GM23338 (cell line): ENCODE measurements at regions not wholly inside any gene's neighbourhood (a gene's known extent, or its start where the extent isn't known, plus 50 kb on each side); places are given as distances from the start of the nearest gene placed in this dataset.

Experiments
- CREB1 ChIP-seq: fragments of 250-450 bp; sonication (Bioruptor Pico); IDR thresholded peaks from 2 replicates; pipeline ENCODE4 v1.5.0; 2020; ENCODE audit warnings: low read depth, mild to moderate bottlenecking, moderate library complexity
- NANOG ChIP-seq: IDR thresholded peaks from 2 replicates; pipeline ENCODE4 v1.6.1; 2016; ENCODE audit warnings: antibody characterized with exemption, borderline replicate concordance
- ZNF331 ChIP-seq: fragments of 250-450 bp; sonication (Bioruptor Pico); IDR thresholded peaks from 2 replicates; pipeline ENCODE4 v1.5.0; 2020; ENCODE audit warnings: low read depth, mild to moderate bottlenecking, moderate library complexity
- TF ChIP-seq, protein P1 (sequence below): fragments of 250-450 bp; sonication (Bioruptor Pico); IDR thresholded peaks from 2 replicates; pipeline ENCODE4 v1.5.0; 2020; ENCODE audit warnings: mild to moderate bottlenecking, moderate library complexity
- TF ChIP-seq, protein P2 (sequence below): IDR thresholded peaks from one replicate; pipeline ENCODE4 v1.6.1; 2018; ENCODE audit warnings: antibody characterized with exemption; ENCODE audit not compliant: unreplicated experiment

GRCh38 chr2:41774011-41774605 is 273.7 kb upstream of the PKDCC start (continued):
- TF ChIP-seq, protein P1, sequence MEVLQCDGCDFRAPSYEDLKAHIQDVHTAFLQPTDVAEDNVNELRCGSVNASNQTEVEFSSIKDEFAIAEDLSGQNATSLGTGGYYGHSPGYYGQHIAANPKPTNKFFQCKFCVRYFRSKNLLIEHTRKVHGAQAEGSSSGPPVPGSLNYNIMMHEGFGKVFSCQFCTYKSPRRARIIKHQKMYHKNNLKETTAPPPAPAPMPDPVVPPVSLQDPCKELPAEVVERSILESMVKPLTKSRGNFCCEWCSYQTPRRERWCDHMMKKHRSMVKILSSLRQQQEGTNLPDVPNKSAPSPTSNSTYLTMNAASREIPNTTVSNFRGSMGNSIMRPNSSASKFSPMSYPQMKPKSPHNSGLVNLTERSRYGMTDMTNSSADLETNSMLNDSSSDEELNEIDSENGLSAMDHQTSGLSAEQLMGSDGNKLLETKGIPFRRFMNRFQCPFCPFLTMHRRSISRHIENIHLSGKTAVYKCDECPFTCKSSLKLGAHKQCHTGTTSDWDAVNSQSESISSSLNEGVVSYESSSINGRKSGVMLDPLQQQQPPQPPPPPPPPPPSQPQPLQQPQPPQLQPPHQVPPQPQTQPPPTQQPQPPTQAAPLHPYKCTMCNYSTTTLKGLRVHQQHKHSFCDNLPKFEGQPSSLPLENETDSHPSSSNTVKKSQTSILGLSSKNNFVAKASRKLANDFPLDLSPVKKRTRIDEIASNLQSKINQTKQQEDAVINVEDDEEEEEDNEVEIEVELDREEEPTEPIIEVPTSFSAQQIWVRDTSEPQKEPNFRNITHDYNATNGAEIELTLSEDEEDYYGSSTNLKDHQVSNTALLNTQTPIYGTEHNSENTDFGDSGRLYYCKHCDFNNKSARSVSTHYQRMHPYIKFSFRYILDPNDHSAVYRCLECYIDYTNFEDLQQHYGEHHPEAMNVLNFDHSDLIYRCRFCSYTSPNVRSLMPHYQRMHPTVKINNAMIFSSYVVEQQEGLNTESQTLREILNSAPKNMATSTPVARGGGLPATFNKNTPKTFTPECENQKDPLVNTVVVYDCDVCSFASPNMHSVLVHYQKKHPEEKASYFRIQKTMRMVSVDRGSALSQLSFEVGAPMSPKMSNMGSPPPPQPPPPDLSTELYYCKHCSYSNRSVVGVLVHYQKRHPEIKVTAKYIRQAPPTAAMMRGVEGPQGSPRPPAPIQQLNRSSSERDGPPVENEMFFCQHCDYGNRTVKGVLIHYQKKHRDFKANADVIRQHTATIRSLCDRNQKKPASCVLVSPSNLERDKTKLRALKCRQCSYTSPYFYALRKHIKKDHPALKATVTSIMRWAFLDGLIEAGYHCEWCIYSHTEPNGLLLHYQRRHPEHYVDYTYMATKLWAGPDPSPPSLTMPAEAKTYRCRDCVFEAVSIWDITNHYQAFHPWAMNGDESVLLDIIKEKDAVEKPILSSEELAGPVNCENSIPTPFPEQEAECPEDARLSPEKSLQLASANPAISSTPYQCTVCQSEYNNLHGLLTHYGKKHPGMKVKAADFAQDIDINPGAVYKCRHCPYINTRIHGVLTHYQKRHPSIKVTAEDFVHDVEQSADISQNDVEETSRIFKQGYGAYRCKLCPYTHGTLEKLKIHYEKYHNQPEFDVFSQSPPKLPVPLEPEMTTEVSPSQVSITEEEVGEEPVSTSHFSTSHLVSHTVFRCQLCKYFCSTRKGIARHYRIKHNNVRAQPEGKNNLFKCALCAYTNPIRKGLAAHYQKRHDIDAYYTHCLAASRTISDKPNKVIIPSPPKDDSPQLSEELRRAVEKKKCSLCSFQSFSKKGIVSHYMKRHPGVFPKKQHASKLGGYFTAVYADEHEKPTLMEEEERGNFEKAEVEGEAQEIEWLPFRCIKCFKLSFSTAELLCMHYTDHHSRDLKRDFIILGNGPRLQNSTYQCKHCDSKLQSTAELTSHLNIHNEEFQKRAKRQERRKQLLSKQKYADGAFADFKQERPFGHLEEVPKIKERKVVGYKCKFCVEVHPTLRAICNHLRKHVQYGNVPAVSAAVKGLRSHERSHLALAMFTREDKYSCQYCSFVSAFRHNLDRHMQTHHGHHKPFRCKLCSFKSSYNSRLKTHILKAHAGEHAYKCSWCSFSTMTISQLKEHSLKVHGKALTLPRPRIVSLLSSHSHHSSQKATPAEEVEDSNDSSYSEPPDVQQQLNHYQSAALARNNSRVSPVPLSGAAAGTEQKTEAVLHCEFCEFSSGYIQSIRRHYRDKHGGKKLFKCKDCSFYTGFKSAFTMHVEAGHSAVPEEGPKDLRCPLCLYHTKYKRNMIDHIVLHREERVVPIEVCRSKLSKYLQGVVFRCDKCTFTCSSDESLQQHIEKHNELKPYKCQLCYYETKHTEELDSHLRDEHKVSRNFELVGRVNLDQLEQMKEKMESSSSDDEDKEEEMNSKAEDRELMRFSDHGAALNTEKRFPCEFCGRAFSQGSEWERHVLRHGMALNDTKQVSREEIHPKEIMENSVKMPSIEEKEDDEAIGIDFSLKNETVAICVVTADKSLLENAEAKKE, result no peak
- TF ChIP-seq ZNF331 (CRISPR knock-in tag) (no peak), NANOG (no peak), CREB1 (CRISPR knock-in tag) (no peak)
- TF ChIP-seq, protein P2, sequence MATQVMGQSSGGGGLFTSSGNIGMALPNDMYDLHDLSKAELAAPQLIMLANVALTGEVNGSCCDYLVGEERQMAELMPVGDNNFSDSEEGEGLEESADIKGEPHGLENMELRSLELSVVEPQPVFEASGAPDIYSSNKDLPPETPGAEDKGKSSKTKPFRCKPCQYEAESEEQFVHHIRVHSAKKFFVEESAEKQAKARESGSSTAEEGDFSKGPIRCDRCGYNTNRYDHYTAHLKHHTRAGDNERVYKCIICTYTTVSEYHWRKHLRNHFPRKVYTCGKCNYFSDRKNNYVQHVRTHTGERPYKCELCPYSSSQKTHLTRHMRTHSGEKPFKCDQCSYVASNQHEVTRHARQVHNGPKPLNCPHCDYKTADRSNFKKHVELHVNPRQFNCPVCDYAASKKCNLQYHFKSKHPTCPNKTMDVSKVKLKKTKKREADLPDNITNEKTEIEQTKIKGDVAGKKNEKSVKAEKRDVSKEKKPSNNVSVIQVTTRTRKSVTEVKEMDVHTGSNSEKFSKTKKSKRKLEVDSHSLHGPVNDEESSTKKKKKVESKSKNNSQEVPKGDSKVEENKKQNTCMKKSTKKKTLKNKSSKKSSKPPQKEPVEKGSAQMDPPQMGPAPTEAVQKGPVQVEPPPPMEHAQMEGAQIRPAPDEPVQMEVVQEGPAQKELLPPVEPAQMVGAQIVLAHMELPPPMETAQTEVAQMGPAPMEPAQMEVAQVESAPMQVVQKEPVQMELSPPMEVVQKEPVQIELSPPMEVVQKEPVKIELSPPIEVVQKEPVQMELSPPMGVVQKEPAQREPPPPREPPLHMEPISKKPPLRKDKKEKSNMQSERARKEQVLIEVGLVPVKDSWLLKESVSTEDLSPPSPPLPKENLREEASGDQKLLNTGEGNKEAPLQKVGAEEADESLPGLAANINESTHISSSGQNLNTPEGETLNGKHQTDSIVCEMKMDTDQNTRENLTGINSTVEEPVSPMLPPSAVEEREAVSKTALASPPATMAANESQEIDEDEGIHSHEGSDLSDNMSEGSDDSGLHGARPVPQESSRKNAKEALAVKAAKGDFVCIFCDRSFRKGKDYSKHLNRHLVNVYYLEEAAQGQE, result no peak
